Muscle of back (tissue), 3 donors: ENCODE measurements at regions not wholly inside any gene's neighbourhood (a gene's known extent, or its start where the extent isn't known, plus 50 kb on each side); places are given as distances from the start of the nearest gene placed in this dataset.
A peak's percentile ranks its signal among the peaks of the same experiment; 100 is the strongest.

ENCODE experiments used
- DNase-seq, 3 donors: peaks; one replicate each; pipeline versions ENCODE4 v3.0.0 to v3.0.0-alpha.2; 2013

- no peak for DNase-seq
These were observed 809.0 kb downstream of the KCTD16 start for GRCh38 chr5:144979516-144980264.

- peak in 1 of 3 donors; percentile 6 for DNase-seq
These were observed 801.6 kb downstream of the KCTD16 start for GRCh38 chr5:144972317-144972716.

- DNase-seq: peak; percentile 20 to 79 (median 70)
These were observed 800.6 kb downstream of the KCTD16 start for GRCh38 chr5:144971108-144971850.

GRCh38 chr5:144960296-144960695, 789.6 kb downstream of the KCTD16 start:
- no peak for DNase-seq

GRCh38 chr5:144958002-144958401, 787.3 kb downstream of the KCTD16 start:
- no peak for DNase-seq

- no peak for DNase-seq
These were observed 780.3 kb downstream of the KCTD16 start for GRCh38 chr5:144950996-144951395.

GRCh38 chr5:144947023-144947422, 776.4 kb downstream of the KCTD16 start:
- DNase-seq: no peak

GRCh38 chr5:144945503-144945902, 774.8 kb downstream of the KCTD16 start:
- no peak for DNase-seq

- DNase-seq: no peak
These were observed 774.3 kb downstream of the KCTD16 start for GRCh38 chr5:144944936-144945335.

- no peak for DNase-seq
These were observed 770.3 kb downstream of the KCTD16 start for GRCh38 chr5:144941004-144941403.

GRCh38 chr5:144918371-144918770, 747.7 kb downstream of the KCTD16 start:
- DNase-seq: no peak

GRCh38 chr5:144915452-144915851, 744.8 kb downstream of the KCTD16 start:
- no peak for DNase-seq

- no peak for DNase-seq
These were observed 743.0 kb downstream of the KCTD16 start for GRCh38 chr5:144913661-144914060.

GRCh38 chr5:144896473-144896872, 725.8 kb downstream of the KCTD16 start:
- no peak for DNase-seq

GRCh38 chr5:144886668-144887067, 716.0 kb downstream of the KCTD16 start:
- no peak for DNase-seq

GRCh38 chr5:144882739-144883283, 712.1 kb downstream of the KCTD16 start:
- no peak for DNase-seq

GRCh38 chr5:144880513-144880912, 709.8 kb downstream of the KCTD16 start:
- no peak for DNase-seq

- DNase-seq: no peak
These were observed 706.3 kb downstream of the KCTD16 start for GRCh38 chr5:144876990-144877389.

GRCh38 chr5:144873076-144873475, 702.4 kb downstream of the KCTD16 start:
- DNase-seq: no peak

- DNase-seq: no peak
These were observed 693.4 kb downstream of the KCTD16 start for GRCh38 chr5:144864118-144864517.

- DNase-seq: no peak
These were observed 686.8 kb downstream of the KCTD16 start for GRCh38 chr5:144857454-144857853.

- DNase-seq: no peak
These were observed 673.4 kb downstream of the KCTD16 start for GRCh38 chr5:144844086-144844485.

- no peak for DNase-seq
These were observed 661.7 kb downstream of the KCTD16 start for GRCh38 chr5:144832416-144832815.
